HT-29 (cell line): ENCODE measurements at regions not wholly inside any gene's neighbourhood (a gene's known extent, or its start where the extent isn't known, plus 50 kb on each side); places are given as distances from the start of the nearest gene placed in this dataset.
"Not testable (repeated sequence)": the region's sequence is repeated elsewhere in the genome, so short reads cannot be mapped to it uniquely, and the experiment has no call there.

Experiments used
- DNase-seq: peaks from one replicate; pipeline ENCODE4 v3.0.0-alpha.2; 2015; ENCODE audit warnings: low spot score

DNA sequence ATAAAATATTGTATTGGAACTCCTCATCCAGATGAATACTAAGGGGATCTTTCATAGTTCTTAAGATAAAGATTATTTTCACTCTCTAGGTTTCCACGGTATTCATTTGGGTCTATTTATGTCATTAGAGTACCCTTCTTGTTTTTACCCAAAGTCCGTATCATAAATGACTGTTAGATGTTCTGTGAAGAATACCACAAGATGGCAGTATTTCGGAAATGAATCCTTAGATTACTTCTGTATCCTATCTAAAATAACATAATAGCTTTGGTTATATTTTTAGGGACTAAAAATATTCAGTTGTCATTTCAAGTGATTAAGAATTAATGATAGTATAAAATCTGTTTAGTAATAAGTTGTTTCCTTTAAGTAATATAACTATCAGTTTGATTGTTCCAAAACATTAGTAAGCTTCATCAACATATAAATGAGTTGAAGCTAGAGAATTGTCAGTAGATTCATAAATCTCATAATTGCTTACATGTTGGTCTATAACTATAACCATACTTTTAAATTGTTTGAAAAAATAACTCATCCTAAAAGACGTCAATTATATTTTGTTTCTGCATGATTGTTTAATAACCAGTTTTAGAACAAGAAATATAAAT, 337.5 kb upstream of the KCND2 start:
- DNase-seq, result peak; percentile 64

- no peak for DNase-seq
These were observed 336.1 kb upstream of the KCND2 start for GRCh38 chr7:119936836-119937235.

- no peak for DNase-seq
These were observed 335.2 kb upstream of the KCND2 start for GRCh38 chr7:119937745-119938144.

GRCh38 chr7:119943942-119944600, 328.9 kb upstream of the KCND2 start:
- no peak for DNase-seq

GRCh38 chr7:119944601-119944972, 328.4 kb upstream of the KCND2 start:
- DNase-seq, result no peak

DNA sequence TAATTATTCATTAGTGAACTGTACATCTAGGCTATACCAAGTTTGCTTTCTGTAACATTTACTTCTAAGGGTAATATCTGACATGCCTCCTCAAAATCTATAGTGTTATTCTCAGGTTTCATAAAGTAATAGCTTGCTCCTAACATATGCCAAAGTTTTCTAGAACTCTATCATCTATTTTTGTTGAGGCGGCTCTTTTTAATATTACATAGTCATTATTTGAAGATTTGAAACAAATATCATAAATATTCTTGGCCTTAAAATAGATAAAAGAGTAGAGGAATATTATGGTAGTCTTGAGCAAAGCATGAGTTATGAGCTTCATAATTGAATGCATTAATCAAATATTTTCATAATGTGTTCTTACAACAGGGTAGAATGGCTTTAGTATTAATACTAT, 327.2 kb upstream of the KCND2 start:
- DNase-seq, result no peak

DNA sequence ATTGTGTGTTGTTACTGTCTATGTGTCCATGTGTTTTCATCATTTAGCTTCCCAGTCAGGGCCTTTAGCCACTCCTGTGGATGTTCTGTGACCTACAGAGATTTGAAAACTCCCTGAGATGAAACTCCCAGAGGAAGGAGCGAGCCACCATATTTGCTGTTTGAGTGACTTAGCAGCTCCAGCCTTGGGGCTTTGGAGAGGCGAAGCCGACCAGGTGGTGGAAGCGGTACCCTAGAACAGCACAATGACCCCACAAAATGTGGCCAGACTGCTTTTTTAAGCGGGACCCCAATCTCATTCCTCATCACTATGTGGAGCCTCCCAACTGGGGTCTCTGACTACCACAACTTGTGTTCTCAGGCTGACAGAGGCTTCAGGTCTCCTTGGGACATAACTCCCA, 323.9 kb upstream of the KCND2 start:
- no peak for DNase-seq

- not testable (repeated sequence) for DNase-seq
These were observed 322.5 kb upstream of the KCND2 start for GRCh38 chr7:119950390-119951041.

DNA sequence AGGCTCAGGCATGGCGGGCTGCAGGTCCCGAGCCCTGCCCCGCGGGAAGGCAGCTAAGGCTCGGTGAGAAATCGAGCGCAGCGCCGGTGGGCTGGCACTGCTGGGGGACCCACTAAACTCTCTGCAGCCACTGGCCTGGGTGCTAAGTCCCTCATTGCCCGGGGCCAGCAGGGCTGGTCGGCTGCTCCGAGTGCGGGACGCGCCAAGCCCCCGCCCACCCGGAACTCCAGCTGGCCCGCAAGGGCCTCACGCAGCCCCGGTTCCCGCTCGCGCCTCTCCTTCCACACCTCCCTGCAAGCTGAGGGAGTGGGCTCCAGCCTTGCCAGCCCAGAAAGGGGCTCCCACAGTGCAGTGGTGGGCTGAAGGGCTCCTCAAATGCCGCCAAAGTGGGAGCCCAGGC, 321.4 kb upstream of the KCND2 start:
- not testable (repeated sequence) for DNase-seq

DNA sequence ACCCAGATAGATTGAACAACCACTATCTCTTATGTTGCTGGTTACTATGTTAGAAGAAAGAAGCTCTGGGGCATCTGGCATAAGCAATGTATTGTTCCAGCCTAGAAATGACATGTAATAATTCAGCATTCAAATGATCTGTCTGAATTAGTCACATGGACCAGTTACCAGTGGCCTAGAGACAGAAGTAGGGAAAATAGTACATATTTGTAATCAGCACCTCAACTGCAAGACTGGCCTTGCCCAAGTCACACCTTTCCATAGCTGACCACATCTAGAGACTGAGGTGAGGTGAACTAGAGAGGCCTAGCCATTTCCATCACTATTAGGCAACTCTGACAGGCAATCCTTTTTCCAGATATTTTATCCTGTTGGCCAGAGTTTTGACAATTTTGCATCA, 315.6 kb upstream of the KCND2 start:
- DNase-seq, result no peak

GRCh38 chr7:119959811-119960210, 313.2 kb upstream of the KCND2 start:
- DNase-seq, result no peak

GRCh38 chr7:119963654-119964053, 309.3 kb upstream of the KCND2 start:
- no peak for DNase-seq

DNA sequence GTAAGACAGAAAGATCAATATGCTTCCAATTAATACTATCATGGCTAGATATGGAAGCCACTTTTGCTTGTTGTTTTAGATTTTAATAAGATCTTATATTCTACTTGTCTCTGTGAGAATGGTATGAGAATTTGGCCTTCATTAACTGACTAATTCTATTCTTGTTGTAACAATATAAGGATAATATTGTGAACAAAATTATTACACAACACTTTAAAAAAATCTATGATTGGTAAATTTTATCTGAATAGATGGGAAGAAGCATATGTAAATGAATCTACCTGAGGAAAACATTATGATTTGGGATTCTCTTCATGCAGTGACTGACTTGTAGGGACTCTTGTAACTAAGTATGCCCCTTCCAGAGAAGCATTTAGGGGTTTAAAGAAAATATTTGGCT, 308.9 kb upstream of the KCND2 start:
- no peak for DNase-seq

GRCh38 chr7:119964788-119965542, 308.0 kb upstream of the KCND2 start:
- no peak for DNase-seq

DNA sequence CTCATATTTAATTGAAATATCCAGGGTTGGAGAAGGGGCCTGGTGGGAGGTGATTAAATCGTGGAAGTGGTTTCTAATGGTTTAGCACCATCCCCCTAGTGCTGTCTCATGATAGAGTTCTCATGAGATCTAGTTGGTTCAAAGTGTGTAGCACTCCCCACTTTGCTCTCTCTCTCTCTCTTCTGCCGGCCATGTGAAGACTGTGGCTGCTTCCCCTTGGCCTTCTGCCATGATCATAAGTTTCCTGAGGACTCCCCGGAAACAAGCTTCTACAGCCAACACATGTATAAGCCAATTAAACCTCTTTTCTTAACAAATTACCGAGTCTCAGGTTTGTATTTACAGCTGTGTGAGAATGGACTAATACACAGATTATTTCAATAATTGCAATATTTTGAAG, 305.8 kb upstream of the KCND2 start:
- no peak for DNase-seq

- not testable (repeated sequence) for DNase-seq
These were observed 304.6 kb upstream of the KCND2 start for GRCh38 chr7:119968411-119968810.

DNA sequence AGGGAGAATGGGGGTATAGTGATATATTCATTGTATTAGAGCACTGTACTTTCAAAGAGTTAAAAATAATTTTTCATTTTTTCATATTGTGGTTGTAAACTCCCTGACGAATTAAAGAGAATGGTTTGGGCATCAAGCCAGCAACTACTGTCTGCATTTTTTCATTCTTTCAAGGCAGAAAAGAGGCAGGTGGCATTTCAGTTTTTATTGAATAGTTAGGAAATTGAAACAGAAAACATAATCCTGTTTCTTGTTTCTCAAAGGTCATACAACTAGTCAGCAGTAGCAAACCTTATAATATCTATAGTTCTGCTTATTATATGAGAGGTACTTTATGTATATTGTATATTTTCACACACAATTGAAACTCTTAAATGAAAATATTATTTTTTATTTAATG, 303.9 kb upstream of the KCND2 start:
- no peak for DNase-seq

DNA sequence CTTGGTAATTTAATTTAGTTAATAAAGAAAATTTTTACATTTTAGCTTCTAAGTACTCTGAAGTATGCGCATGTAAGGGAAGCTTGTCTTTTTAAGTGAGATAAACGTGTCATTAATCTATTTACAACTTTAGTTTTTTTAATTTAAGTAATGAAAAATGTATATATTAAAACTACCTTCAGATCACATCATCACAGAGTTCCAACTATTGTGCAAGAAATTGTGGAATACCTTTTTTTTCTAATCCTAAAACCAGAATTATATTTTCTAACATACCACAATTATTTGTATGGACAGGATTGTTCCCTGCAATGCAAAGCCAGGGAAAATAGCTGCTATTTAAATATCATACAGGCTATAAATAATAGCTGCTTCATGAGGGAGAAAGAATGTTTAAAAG, 303.2 kb upstream of the KCND2 start:
- DNase-seq, result no peak

DNA sequence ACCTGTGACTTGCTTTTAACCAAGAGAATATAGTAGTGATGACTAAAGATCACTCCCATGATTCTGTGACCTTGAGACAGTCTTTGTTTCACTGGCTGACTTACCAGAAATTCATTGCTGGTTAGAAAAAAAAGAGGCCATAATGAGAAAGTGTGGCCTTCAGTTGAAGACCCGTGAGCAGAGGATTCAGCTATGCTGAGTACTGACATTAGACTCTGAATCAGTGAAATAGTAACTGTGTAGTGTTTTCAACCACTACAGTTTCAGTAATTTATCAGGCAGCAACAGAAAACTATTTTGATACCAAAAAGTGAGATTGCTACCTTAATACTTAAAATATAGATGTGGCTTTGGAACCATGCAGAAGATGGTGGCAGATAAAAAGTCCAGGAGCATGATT, 298.0 kb upstream of the KCND2 start:
- DNase-seq, result no peak

- no peak for DNase-seq
These were observed 290.1 kb upstream of the KCND2 start for GRCh38 chr7:119982884-119983283.

GRCh38 chr7:119983468-119983867, 289.5 kb upstream of the KCND2 start:
- no peak for DNase-seq

GRCh38 chr7:119984247-119984646, 288.7 kb upstream of the KCND2 start:
- no peak for DNase-seq

DNA sequence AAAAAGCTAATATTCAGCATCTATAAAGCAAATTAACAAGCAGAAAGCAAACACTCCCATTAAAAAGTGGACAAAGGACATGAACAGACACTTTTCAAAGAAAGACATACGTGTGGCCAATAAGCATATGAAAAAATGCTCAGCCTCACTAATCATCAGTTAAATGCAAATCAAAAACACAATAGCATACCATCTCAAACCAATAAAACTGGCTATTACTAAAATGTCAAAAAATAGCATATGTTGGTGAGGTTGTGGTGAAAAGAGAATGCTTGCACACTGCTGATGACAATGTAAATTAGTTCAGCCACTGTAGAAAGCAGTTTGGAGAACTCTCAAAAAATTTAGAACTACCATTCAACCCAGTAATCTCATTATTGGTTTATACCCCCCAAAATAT, 284.6 kb upstream of the KCND2 start:
- no peak for DNase-seq
